ENCODE measurements at regions not wholly inside any gene's neighbourhood (a gene's known extent, or its start where the extent isn't known, plus 50 kb on each side); places are given as distances from the start of the nearest gene placed in this dataset.

DNA sequence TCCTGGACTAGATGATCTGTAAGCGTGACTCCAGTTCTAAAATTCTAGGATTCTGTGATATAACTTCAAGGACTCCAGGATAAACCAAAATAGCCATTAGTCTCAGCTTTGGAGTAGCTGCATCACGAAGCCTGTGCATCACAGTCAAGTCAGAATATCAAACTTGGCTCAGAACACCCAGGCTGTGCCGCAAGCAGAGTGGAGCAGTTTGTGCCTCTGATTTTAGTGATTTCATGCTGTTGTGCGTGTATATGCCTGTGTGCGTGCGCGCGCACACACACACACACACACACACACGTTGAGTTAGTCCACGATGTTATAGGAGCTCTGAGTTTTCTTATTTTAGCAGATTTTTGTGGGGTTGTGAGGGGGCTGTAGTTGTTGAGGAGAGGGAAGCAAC is 356.6 kb upstream of the KCNH8 start:
- ChIA-PET CTCF (interaction anchor here (0.5 kb wide), 1 partner anchor 715 kb away, joined by 3 read pairs; no protein-coding TSS in a partner anchor), POLR2A (no interaction called here)
- DNase-seq = no peak
- no peak overlapping the region for H3K4me3 ChIP-seq (ENCODE audit: low read depth, low read length)
- H3K27ac Mint-ChIP-seq (ENCODE audit: unreplicated experiment) = no peak overlapping the region
- H3K9me3 Mint-ChIP-seq (ENCODE audit: unreplicated experiment) = no peaks in the 10 kb centered on the region
- BruUV-seq (replicated peaks) = no TSS peak
- no peaks in the 10 kb centered on the region for H3K4me1 Mint-ChIP-seq (ENCODE audit: low read depth, unreplicated experiment)
- H3K36me3 ChIP-seq (ENCODE audit: control insufficient read depth, insufficient read depth, low read length) = no peaks in the 10 kb centered on the region; the same call in 1 of the 2 replicates
- H3K4me3 Mint-ChIP-seq (ENCODE audit: unreplicated experiment) = no peak overlapping the region
- H3K27me3 Mint-ChIP-seq (ENCODE audit: insufficient read depth, unreplicated experiment) = no peaks in the 10 kb centered on the region
- TF ChIP-seq, protein P1, sequence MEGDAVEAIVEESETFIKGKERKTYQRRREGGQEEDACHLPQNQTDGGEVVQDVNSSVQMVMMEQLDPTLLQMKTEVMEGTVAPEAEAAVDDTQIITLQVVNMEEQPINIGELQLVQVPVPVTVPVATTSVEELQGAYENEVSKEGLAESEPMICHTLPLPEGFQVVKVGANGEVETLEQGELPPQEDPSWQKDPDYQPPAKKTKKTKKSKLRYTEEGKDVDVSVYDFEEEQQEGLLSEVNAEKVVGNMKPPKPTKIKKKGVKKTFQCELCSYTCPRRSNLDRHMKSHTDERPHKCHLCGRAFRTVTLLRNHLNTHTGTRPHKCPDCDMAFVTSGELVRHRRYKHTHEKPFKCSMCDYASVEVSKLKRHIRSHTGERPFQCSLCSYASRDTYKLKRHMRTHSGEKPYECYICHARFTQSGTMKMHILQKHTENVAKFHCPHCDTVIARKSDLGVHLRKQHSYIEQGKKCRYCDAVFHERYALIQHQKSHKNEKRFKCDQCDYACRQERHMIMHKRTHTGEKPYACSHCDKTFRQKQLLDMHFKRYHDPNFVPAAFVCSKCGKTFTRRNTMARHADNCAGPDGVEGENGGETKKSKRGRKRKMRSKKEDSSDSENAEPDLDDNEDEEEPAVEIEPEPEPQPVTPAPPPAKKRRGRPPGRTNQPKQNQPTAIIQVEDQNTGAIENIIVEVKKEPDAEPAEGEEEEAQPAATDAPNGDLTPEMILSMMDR (IDR thresholded peaks at IDR 0.05; ENCODE audit: insufficient read depth in 1 of 2, low read depth in 1 of 2, low read length in 1 of 2, severe bottlenecking in 1 of 2, unreplicated experiment in 1 of 2) = no peak
- no peaks in the 10 kb centered on the region for H3K9me3 ChIP-seq
- H3K4me1 ChIP-seq = no peaks in the 10 kb centered on the region
- H3K36me3 Mint-ChIP-seq (ENCODE audit: insufficient read depth, unreplicated experiment) = no peaks in the 10 kb centered on the region
- H3K27me3 ChIP-seq (replicated peaks; ENCODE audit: control insufficient read depth, insufficient read depth, low read length) = no peaks in the 10 kb centered on the region
- intact Hi-C loops (cut with micrococcal nuclease; ENCODE audit: unreplicated experiment) = no loop called here

DNA sequence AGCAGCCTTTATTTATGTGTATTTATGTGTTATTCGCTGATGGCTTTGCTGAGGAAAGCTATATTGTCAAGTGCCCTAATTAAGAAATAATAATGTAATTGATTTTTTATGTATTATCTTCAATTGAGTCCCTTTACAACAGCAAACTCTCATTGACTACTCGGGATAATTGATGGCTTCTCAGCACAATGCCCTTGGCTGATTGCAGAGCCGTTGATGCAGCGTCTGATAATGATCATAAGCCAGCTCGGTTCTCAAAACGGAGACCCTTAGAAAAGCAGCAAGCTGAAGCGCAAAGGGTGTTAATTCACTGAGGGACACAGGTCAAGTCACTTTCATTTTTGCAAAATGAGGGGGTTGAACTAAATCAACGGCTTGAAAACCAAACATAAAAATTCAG is 357.1 kb upstream of the KCNH8 start:
- TF ChIP-seq, protein P1 (IDR thresholded peaks at IDR 0.05; ENCODE audit: insufficient read depth in 1 of 2, low read depth in 1 of 2, low read length in 1 of 2, severe bottlenecking in 1 of 2, unreplicated experiment in 1 of 2) = no peak

DNA sequence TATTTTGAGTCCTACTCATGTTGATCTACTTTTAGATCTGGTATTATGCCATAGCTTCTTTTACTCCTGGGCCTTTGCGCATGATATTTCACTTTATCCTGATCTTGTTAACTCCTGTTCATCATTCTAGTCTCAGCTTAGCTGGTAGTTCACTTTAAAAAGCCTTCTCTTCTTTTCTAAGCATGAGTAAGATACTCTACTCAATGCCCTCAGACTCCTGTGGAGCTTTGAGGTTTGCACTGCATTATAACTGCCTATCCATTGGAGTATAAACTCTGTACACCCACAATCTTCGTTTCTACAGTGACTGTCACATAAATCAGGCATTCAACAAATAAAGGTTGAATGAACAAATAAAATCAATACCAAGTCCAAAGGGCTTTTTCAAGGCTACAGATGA is 357.9 kb upstream of the KCNH8 start:
- no peak overlapping the region for H3K27ac Mint-ChIP-seq (ENCODE audit: unreplicated experiment)
- Histone ChIP-seq H3K4me1 (no peaks in the 10 kb centered on the region), H3K36me3 (ENCODE audit: control insufficient read depth, insufficient read depth, low read length) (no peaks in the 10 kb centered on the region; the same call in 1 of the 2 replicates), H3K27me3 (replicated peaks; ENCODE audit: control insufficient read depth, insufficient read depth, low read length) (no peaks in the 10 kb centered on the region), H3K9me3 (no peaks in the 10 kb centered on the region), H3K4me3 (ENCODE audit: low read depth, low read length) (no peak overlapping the region)
- no peak for DNase-seq
- H3K9me3 Mint-ChIP-seq (ENCODE audit: unreplicated experiment) = no peaks in the 10 kb centered on the region
- CTCF ChIA-PET = no interaction called here
- no peaks in the 10 kb centered on the region for H3K27me3 Mint-ChIP-seq (ENCODE audit: insufficient read depth, unreplicated experiment)
- POLR2A ChIA-PET = no interaction called here
- no peaks in the 10 kb centered on the region for H3K36me3 Mint-ChIP-seq (ENCODE audit: insufficient read depth, unreplicated experiment)
- BruUV-seq (replicated peaks) = no TSS peak
- no peak overlapping the region for H3K4me3 Mint-ChIP-seq (ENCODE audit: unreplicated experiment)
- intact Hi-C loops (cut with micrococcal nuclease; ENCODE audit: unreplicated experiment) = no loop called here
- TF ChIP-seq, protein P1 (IDR thresholded peaks at IDR 0.05; ENCODE audit: insufficient read depth in 1 of 2, low read depth in 1 of 2, low read length in 1 of 2, severe bottlenecking in 1 of 2, unreplicated experiment in 1 of 2) = no peak
- H3K4me1 Mint-ChIP-seq (ENCODE audit: low read depth, unreplicated experiment) = no peaks in the 10 kb centered on the region

More for the DNA sequence above, 357.1 kb upstream of the KCNH8 start:
- H3K4me3 Mint-ChIP-seq (ENCODE audit: unreplicated experiment) = no peak overlapping the region
- POLR2A ChIA-PET = no interaction called here
- H3K36me3 Mint-ChIP-seq (ENCODE audit: insufficient read depth, unreplicated experiment) = no peaks in the 10 kb centered on the region
- H3K27me3 ChIP-seq (replicated peaks; ENCODE audit: control insufficient read depth, insufficient read depth, low read length) = no peaks in the 10 kb centered on the region
- H3K4me3 ChIP-seq (ENCODE audit: low read depth, low read length) = no peak overlapping the region
- no peaks in the 10 kb centered on the region for H3K9me3 Mint-ChIP-seq (ENCODE audit: unreplicated experiment)
- H3K4me1 ChIP-seq = no peaks in the 10 kb centered on the region
- H3K4me1 Mint-ChIP-seq (ENCODE audit: low read depth, unreplicated experiment) = no peaks in the 10 kb centered on the region
- intact Hi-C loops (cut with micrococcal nuclease; ENCODE audit: unreplicated experiment) = no loop called here
- no peak overlapping the region for H3K27ac Mint-ChIP-seq (ENCODE audit: unreplicated experiment)
- no peaks in the 10 kb centered on the region for H3K27me3 Mint-ChIP-seq (ENCODE audit: insufficient read depth, unreplicated experiment)
- CTCF ChIA-PET = no interaction called here
- no peak for DNase-seq
- no TSS peak for BruUV-seq (replicated peaks)
- no peaks in the 10 kb centered on the region; the same call in 1 of the 2 replicates for H3K36me3 ChIP-seq (ENCODE audit: control insufficient read depth, insufficient read depth, low read length)
- H3K9me3 ChIP-seq = no peaks in the 10 kb centered on the region

Data from Caco-2 (cell line).